Stomach (tissue), 4 donors: ENCODE measurements at regions not wholly inside any gene's neighbourhood (a gene's known extent, or its start where the extent isn't known, plus 50 kb on each side); places are given as distances from the start of the nearest gene placed in this dataset.

Experiments
- CTCF ChIP-seq, 7 experiments: fragments of 450-650 bp in 4 of 7; fragments of 200-600 bp in 3 of 7; sonication (generic) in 3 of 7; IDR thresholded peaks; one replicate each; pipeline ENCODE4 v1.5.1; 2016 to 2019; ENCODE audit warnings: antibody characterized with exemption in 7 of 7, control low read depth in 2 of 7, mild to moderate bottlenecking in 1 of 7
- POLR2A ChIP-seq, 4 donors: fragments of 450-650 bp; IDR thresholded peaks; one replicate each; pipeline ENCODE4 v1.6.1; 2016; ENCODE audit warnings: antibody characterized with exemption in 4 of 4, control low read depth in 2 of 4, mild to moderate bottlenecking in 1 of 4, moderate library complexity in 1 of 4
- POLR2AphosphoS5 ChIP-seq, 3 donors: sonication (generic); formaldehyde crosslinking; IDR thresholded peaks; one replicate each; pipeline ENCODE4 v1.6.1; 2016; ENCODE audit warnings: antibody characterized with exemption in 3 of 3

- no peak for TF ChIP-seq CTCF (IDR thresholded peaks at IDR 0.05)
- no peak for TF ChIP-seq POLR2A (IDR thresholded peaks at IDR 0.05)
- no peak for TF ChIP-seq POLR2AphosphoS5 (IDR thresholded peaks at IDR 0.05)
These were observed 426.2 kb downstream of the SQOR start for GRCh38 chr15:46061002-46061401.
